Activated CD8-positive, alpha-beta T cell treated with anti-CD3 and anti-CD28 coated beads for 36 hours (primary cell): ENCODE measurements at regions not wholly inside any gene's neighbourhood (a gene's known extent, or its start where the extent isn't known, plus 50 kb on each side); places are given as distances from the start of the nearest gene placed in this dataset.

Experiments used
- ATAC-seq: fragments of 200-7000 bp; cut with Tn5 transposase; one replicate; pipeline ENCODE4 v1.10.0; 2021; ENCODE audit warnings: mild to moderate bottlenecking, moderate library complexity
- CTCF ChIA-PET: fragments of 350-600 bp; sonication (Branson Sonifier 250); formaldehyde crosslinking; loops from one replicate; lab custom pipeline; 2021; ENCODE audit warnings: antibody characterized with exemption; lab: Charles Lee
- POLR2A ChIA-PET: fragments of 350-600 bp; sonication (Branson Sonifier 250); formaldehyde crosslinking; loops from one replicate; lab custom pipeline; 2021; ENCODE audit warnings: antibody characterized with exemption; lab: Charles Lee
- DNase-seq: peaks from one replicate; pipeline ENCODE4 v3.0.0-alpha.2; 2020
- H3K27ac Mint-ChIP-seq: one replicate; pipeline ENCODE4 v1.8.0; 2021; ENCODE audit warnings: mild to moderate bottlenecking, mixed read lengths
- H3K27me3 Mint-ChIP-seq: one replicate; pipeline ENCODE4 v1.8.0; 2021; ENCODE audit warnings: mixed read lengths
- H3K36me3 Mint-ChIP-seq: one replicate; pipeline ENCODE4 v1.8.0; 2021; ENCODE audit warnings: low read depth, mixed read lengths
- H3K4me1 Mint-ChIP-seq: one replicate; pipeline ENCODE4 v1.8.0; 2021; ENCODE audit warnings: low read depth, mixed read lengths
- H3K4me3 Mint-ChIP-seq: one replicate; pipeline ENCODE4 v1.8.0; 2021; ENCODE audit warnings: mild to moderate bottlenecking, moderate library complexity, mixed read lengths
- H3K9me3 Mint-ChIP-seq: one replicate; pipeline ENCODE4 v1.8.0; 2021; ENCODE audit warnings: mixed read lengths
- intact Hi-C: fragments of 100-400 bp; cut with micrococcal nuclease; formaldehyde crosslinking; loops from one replicate; pipeline ENCODE4 v1.10.0; 2022
- TF ChIP-seq, protein P1 (sequence below): fragments of 200-600 bp; IDR thresholded peaks from one replicate; pipeline ENCODE4 v1.8.0; 2022; ENCODE audit warnings: antibody characterized with exemption, mild to moderate bottlenecking

DNA sequence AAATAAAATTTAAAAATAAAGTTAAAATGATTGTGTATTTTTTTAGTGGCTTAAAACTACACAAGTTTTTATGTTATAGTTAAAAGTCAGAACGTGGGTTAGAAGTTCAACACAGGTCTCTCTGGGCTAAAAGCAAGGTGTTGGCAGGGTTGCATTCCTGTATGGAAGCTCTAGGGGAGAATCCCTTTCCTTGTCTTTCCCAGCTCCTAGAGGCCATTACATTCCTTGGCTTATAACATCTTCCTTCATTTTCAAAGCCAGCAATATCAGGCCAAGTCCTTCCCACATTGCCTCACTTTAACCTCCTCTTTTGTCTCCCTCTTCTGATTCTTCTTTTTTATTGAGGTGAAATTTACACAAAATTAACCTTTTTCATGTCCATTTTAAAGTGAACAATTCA, 52.4 kb upstream of the EEPD1 start:
- Mint-ChIP-seq H3K27me3 (peaks cover 2% of the 10 kb centered on the region), H3K4me1 (no peaks in the 10 kb centered on the region), H3K9me3 (peaks cover 7% of the 10 kb centered on the region), H3K4me3 (no peak overlapping the region), H3K27ac (no peak overlapping the region), H3K36me3 (no peaks in the 10 kb centered on the region)
- TF ChIP-seq, protein P1, sequence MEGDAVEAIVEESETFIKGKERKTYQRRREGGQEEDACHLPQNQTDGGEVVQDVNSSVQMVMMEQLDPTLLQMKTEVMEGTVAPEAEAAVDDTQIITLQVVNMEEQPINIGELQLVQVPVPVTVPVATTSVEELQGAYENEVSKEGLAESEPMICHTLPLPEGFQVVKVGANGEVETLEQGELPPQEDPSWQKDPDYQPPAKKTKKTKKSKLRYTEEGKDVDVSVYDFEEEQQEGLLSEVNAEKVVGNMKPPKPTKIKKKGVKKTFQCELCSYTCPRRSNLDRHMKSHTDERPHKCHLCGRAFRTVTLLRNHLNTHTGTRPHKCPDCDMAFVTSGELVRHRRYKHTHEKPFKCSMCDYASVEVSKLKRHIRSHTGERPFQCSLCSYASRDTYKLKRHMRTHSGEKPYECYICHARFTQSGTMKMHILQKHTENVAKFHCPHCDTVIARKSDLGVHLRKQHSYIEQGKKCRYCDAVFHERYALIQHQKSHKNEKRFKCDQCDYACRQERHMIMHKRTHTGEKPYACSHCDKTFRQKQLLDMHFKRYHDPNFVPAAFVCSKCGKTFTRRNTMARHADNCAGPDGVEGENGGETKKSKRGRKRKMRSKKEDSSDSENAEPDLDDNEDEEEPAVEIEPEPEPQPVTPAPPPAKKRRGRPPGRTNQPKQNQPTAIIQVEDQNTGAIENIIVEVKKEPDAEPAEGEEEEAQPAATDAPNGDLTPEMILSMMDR = no peak
- intact Hi-C loops = no loop called here
- POLR2A ChIA-PET = no interaction called here
- CTCF ChIA-PET = no interaction called here
- DNase-seq (no peak), ATAC-seq (no peak)
